ENCODE measurements at regions not wholly inside any gene's neighbourhood (a gene's known extent, or its start where the extent isn't known, plus 50 kb on each side); places are given as distances from the start of the nearest gene placed in this dataset.

GRCh38 chr5:164651546-164652275 is 1146.3 kb downstream of the MAT2B start:
- DNase-seq (ENCODE audit: low spot score) (no peak), FAIRE-seq (no peak)

GRCh38 chr5:164652276-164652660 is 1146.8 kb downstream of the MAT2B start:
- FAIRE-seq, result no peak
- no peak for DNase-seq (ENCODE audit: low spot score)

- FAIRE-seq (no peak), DNase-seq (ENCODE audit: low spot score) (no peak)
Measured at GRCh38 chr5:164663198-164663989, 1158.0 kb downstream of the MAT2B start.

- DNase-seq (ENCODE audit: low spot score) (no peak), FAIRE-seq (no peak)
Measured at GRCh38 chr5:164671640-164672039, 1166.2 kb downstream of the MAT2B start.

- FAIRE-seq, result no peak
Measured at GRCh38 chr5:164672205-164672604, 1166.8 kb downstream of the MAT2B start.

GRCh38 chr5:164672931-164673694 is 1167.7 kb downstream of the MAT2B start:
- no peak for DNase-seq (ENCODE audit: low spot score)
- no peak for FAIRE-seq

More at GRCh38 chr5:164672205-164672604, 1166.8 kb downstream of the MAT2B start:
- no peak for DNase-seq (ENCODE audit: low spot score)

GRCh38 chr5:164679461-164679860 is 1174.0 kb downstream of the MAT2B start:
- FAIRE-seq (no peak), DNase-seq (ENCODE audit: low spot score) (no peak)

- FAIRE-seq, result no peak
- no peak for DNase-seq (ENCODE audit: low spot score)
Measured at GRCh38 chr5:164680216-164680615, 1174.8 kb downstream of the MAT2B start.

- FAIRE-seq (no peak), DNase-seq (ENCODE audit: low spot score) (no peak)
Measured at GRCh38 chr5:164680812-164681520, 1175.5 kb downstream of the MAT2B start.

GRCh38 chr5:164687391-164687790 is 1182.0 kb downstream of the MAT2B start:
- DNase-seq (ENCODE audit: low spot score) (no peak), FAIRE-seq (no peak)

GRCh38 chr5:164688437-164688836 is 1183.0 kb downstream of the MAT2B start:
- FAIRE-seq, result no peak

GRCh38 chr5:164708831-164709230 is 1203.4 kb downstream of the MAT2B start:
- no peak for DNase-seq (ENCODE audit: low spot score)
- FAIRE-seq, result no peak

More at GRCh38 chr5:164688437-164688836, 1183.0 kb downstream of the MAT2B start:
- no peak for DNase-seq (ENCODE audit: low spot score)

- no peak for DNase-seq (ENCODE audit: low spot score)
- FAIRE-seq, result no peak
Measured at GRCh38 chr5:164713682-164714081, 1208.3 kb downstream of the MAT2B start.

GRCh38 chr5:164721116-164721515 is 1215.7 kb downstream of the MAT2B start:
- DNase-seq (ENCODE audit: low spot score) (no peak), FAIRE-seq (no peak)

GRCh38 chr5:164721656-164722055 is 1216.2 kb downstream of the MAT2B start:
- DNase-seq (ENCODE audit: low spot score) (no peak), FAIRE-seq (no peak)

- DNase-seq (ENCODE audit: low spot score) (no peak), FAIRE-seq (peak; percentile 23)
Measured at GRCh38 chr5:164722702-164723101, 1217.3 kb downstream of the MAT2B start.

GRCh38 chr5:164727012-164727411 is 1221.6 kb downstream of the MAT2B start:
- DNase-seq (ENCODE audit: low spot score), result no peak
- FAIRE-seq, result no peak

GRCh38 chr5:164728733-164729132 is 1223.3 kb downstream of the MAT2B start:
- no peak for DNase-seq (ENCODE audit: low spot score)
- no peak for FAIRE-seq

GRCh38 chr5:164735334-164735733 is 1229.9 kb downstream of the MAT2B start:
- FAIRE-seq (no peak), DNase-seq (ENCODE audit: low spot score) (no peak)

- no peak for DNase-seq (ENCODE audit: low spot score)
- no peak for FAIRE-seq
Measured at GRCh38 chr5:164741376-164741775, 1236.0 kb downstream of the MAT2B start.

- FAIRE-seq (no peak), DNase-seq (ENCODE audit: low spot score) (no peak)
Measured at GRCh38 chr5:164742025-164742424, 1236.6 kb downstream of the MAT2B start.

All from RCC 7860 (cell line).